KMS-11 (cell line): ENCODE measurements at regions not wholly inside any gene's neighbourhood (a gene's known extent, or its start where the extent isn't known, plus 50 kb on each side); places are given as distances from the start of the nearest gene placed in this dataset.

Experiments
- H2AFZ ChIP-seq: fragments of 200-600 bp; sonication (generic); 2 replicates; pipeline ENCODE4 v1.6.1; 2016; ENCODE audit warnings: antibody characterized with exemption, mixed run types, low read depth
- H3K27ac ChIP-seq: fragments of 200-600 bp; sonication (generic); 2 replicates; pipeline ENCODE4 v1.6.1; 2016; ENCODE audit warnings: mild to moderate bottlenecking, mixed run types
- H3K27me3 ChIP-seq: fragments of 200-600 bp; sonication (generic); 2 replicates; pipeline ENCODE4 v1.6.1; 2017; ENCODE audit warnings: mild to moderate bottlenecking, low read depth, mixed run types, moderate library complexity; ENCODE audit not compliant: insufficient read depth
- H3K36me3 ChIP-seq: fragments of 200-600 bp; sonication (generic); 2 replicates; pipeline ENCODE4 v1.6.1; 2017; ENCODE audit warnings: mild to moderate bottlenecking, mixed run types; ENCODE audit not compliant: insufficient read depth
- H3K4me1 ChIP-seq: fragments of 200-600 bp; sonication (generic); 2 replicates; pipeline ENCODE4 v1.6.1; 2016; ENCODE audit warnings: mild to moderate bottlenecking, low read depth, mixed run types; ENCODE audit not compliant: poor library complexity, severe bottlenecking
- H3K4me2 ChIP-seq: fragments of 200-600 bp; sonication (generic); 2 replicates; pipeline ENCODE4 v1.7.0; 2016; ENCODE audit warnings: mild to moderate bottlenecking, mixed run types
- H3K4me3 ChIP-seq: fragments of 200-600 bp; sonication (generic); IDR thresholded peaks from 2 replicates; pipeline ENCODE4 v1.6.1; 2017; ENCODE audit warnings: low read depth, low read length, mixed read lengths; ENCODE audit not compliant: insufficient read depth
- H3K79me2 ChIP-seq: fragments of 200-600 bp; sonication (generic); 2 replicates; pipeline ENCODE4 v1.6.1; 2016; ENCODE audit warnings: low read depth, mixed run types; ENCODE audit not compliant: insufficient read depth
- H3K9ac ChIP-seq: fragments of 200-600 bp; sonication (generic); 2 replicates; pipeline ENCODE4 v1.6.1; 2016; ENCODE audit warnings: mild to moderate bottlenecking, mixed run types
- H4K20me1 ChIP-seq: fragments of 200-600 bp; sonication (generic); 2 replicates; pipeline ENCODE4 v1.6.1; 2016; ENCODE audit warnings: mild to moderate bottlenecking, mixed run types; ENCODE audit not compliant: insufficient read depth
- TF ChIP-seq, protein P1 (sequence below): fragments of 200-600 bp; sonication (generic); conservative IDR thresholded peaks from 2 replicates; pipeline ENCODE4 v1.6.1; 2017; ENCODE audit warnings: low read depth, mild to moderate bottlenecking, antibody characterized with exemption, low read length, moderate library complexity, mixed read lengths

DNA sequence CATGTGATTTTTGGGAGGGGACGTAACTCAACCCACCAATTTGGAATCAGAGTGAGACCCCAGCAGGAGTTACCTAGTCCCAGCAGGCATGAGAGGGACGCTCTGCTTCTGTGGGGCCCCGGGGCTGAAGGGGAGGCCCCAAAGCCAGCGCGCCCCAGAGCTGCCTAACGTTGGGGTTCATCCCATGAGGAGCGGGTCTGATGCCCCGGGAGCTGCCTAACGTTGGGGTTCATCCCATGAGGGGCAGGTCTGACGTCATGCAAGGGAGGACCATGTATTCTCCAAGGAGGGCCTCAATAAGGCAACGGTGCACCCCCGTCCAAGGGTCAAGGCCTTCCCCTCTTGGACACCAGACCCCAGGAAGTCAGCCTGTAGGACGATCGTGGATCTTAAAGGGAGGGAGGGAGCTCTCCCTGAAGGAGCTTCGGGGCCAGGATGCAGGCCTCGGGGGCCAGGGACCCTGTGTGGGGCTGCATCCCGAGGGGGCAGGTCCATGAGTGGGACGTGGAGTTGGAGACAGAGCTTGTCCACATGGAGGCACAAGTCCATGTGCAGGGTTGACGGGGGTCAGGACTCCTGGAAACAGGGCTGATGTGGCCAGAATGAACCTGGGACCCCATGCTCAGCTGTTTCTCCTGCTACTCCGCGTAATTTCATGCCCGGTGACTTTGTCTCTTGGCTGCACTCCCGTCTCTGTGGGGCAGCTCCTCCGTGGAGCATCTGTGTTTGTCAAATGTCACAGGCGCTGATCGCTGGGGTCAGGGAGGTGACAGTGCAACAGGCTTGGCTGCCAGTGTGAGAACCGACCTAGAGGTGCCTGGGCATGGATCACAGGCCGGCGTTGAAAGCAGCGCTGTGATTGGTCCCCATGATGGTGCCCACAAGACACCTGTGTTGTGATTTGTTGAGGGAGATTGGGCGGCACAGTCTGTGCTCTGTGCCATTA lies 1029.1 kb downstream of the BRD1 start:
- no peak overlapping the region for H3K4me2 ChIP-seq
- H3K4me3 ChIP-seq = no peak overlapping the region
- no peak overlapping the region for H3K27ac ChIP-seq
- no peaks in the 10 kb centered on the region for H4K20me1 ChIP-seq
- H3K36me3 ChIP-seq = no peaks in the 10 kb centered on the region
- no peak overlapping the region for H3K9ac ChIP-seq
- no peaks in the 10 kb centered on the region for H3K79me2 ChIP-seq
- no peak overlapping the region for H2AFZ ChIP-seq
- no peaks in the 10 kb centered on the region for H3K4me1 ChIP-seq
- TF ChIP-seq, protein P1, sequence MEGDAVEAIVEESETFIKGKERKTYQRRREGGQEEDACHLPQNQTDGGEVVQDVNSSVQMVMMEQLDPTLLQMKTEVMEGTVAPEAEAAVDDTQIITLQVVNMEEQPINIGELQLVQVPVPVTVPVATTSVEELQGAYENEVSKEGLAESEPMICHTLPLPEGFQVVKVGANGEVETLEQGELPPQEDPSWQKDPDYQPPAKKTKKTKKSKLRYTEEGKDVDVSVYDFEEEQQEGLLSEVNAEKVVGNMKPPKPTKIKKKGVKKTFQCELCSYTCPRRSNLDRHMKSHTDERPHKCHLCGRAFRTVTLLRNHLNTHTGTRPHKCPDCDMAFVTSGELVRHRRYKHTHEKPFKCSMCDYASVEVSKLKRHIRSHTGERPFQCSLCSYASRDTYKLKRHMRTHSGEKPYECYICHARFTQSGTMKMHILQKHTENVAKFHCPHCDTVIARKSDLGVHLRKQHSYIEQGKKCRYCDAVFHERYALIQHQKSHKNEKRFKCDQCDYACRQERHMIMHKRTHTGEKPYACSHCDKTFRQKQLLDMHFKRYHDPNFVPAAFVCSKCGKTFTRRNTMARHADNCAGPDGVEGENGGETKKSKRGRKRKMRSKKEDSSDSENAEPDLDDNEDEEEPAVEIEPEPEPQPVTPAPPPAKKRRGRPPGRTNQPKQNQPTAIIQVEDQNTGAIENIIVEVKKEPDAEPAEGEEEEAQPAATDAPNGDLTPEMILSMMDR = no peak
- no peaks in the 10 kb centered on the region for H3K27me3 ChIP-seq

DNA sequence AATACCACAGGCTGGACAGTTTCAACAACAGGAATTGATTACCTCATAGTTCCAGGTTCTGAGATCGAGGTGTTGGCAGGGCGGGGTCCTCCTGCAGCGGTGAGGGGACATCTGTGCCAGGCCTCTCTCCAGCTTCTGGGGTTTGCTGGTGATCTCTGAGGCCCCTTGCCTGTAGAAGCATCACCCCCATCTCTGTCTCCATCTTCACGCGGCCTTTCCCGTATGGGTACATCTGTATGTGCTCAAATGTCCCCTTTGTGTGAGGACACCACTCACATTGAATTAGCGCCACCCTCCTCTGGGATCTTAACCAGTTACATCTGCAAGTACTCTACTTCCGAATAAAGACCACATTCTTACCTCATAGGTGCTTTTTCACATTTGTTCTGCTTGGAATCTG lies 1029.9 kb downstream of the BRD1 start:
- no peaks in the 10 kb centered on the region for H3K27me3 ChIP-seq
- no peaks in the 10 kb centered on the region for H4K20me1 ChIP-seq
- H3K4me3 ChIP-seq = no peak overlapping the region
- H3K4me2 ChIP-seq = no peak overlapping the region
- no peaks in the 10 kb centered on the region for H3K36me3 ChIP-seq
- H3K4me1 ChIP-seq = no peaks in the 10 kb centered on the region
- H3K9ac ChIP-seq = no peak overlapping the region
- TF ChIP-seq, protein P1 = no peak
- H3K27ac ChIP-seq = no peak overlapping the region
- H2AFZ ChIP-seq = no peak overlapping the region
- no peaks in the 10 kb centered on the region for H3K79me2 ChIP-seq

DNA sequence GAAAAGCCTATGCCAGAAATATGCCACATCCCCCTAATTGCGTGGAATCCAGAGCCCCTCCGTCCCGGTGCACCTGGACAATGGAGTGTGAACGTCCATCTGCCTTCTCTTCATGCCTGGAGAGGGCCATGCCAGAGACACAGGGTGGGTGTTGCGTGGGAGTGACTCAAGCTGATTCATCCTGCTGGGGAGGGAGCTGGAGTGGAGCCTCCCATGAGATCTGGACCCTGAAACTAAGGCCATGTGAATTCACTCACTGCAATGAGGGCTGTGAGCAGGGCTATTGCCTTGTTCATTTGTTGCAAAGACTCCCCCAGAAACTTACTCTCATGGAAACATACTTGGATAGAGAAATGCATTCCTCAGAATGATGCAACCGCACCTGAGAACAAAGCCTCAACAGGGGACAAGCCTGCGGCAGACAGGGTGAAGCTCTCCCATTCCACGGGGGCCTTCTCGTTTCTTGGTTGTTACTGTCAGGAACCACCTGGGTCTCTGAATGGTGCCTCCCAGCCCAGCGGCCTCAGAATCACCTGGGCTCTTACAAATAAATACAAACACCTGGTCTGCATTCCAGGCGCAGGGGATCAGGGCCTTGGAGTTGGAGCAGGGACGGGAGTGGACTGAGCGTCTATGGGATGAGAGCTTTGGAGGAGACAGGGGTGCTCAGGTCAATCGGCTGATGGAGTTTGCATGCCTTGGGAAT lies 1031.2 kb downstream of the BRD1 start:
- Histone ChIP-seq H2AFZ (no peak overlapping the region), H3K4me3 (no peak overlapping the region), H3K79me2 (no peaks in the 10 kb centered on the region), H3K36me3 (no peaks in the 10 kb centered on the region), H3K4me2 (no peak overlapping the region), H3K27me3 (no peaks in the 10 kb centered on the region), H3K9ac (no peak overlapping the region), H4K20me1 (no peaks in the 10 kb centered on the region), H3K27ac (no peak overlapping the region), H3K4me1 (no peaks in the 10 kb centered on the region)
- TF ChIP-seq, protein P1 = no peak

DNA sequence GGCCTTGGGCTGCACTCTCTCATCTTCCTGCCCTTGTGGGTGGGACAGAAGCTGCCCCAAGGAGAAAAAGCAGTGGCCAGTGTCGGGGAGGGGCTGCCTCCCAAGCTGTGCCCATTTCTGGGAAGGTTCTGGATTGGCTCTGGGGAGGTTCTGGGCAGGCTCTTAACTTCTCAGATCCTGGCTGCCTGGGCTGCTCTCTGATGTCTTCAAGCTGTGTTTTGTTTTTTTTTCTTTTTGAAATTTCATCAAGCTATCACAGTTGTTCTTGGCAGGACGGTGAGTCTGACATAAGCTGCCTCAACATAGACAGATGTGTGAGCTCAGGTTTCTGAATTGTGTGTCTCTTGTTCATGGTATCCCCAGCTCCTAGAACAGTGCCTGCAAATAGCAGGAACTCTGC lies 1032.0 kb downstream of the BRD1 start:
- Histone ChIP-seq H3K4me1 (no peaks in the 10 kb centered on the region), H2AFZ (no peak overlapping the region), H4K20me1 (no peaks in the 10 kb centered on the region), H3K79me2 (no peaks in the 10 kb centered on the region), H3K9ac (no peak overlapping the region), H3K27ac (no peak overlapping the region), H3K36me3 (no peaks in the 10 kb centered on the region), H3K4me3 (no peak overlapping the region), H3K4me2 (no peak overlapping the region), H3K27me3 (no peaks in the 10 kb centered on the region)
- TF ChIP-seq, protein P1 = no peak
